Renal cortical epithelial cell (primary cell): ENCODE measurements at regions not wholly inside any gene's neighbourhood (a gene's known extent, or its start where the extent isn't known, plus 50 kb on each side); places are given as distances from the start of the nearest gene placed in this dataset.
"Not testable (repeated sequence)": the region's sequence is repeated elsewhere in the genome, so short reads cannot be mapped to it uniquely, and the experiment has no call there.

Source experiments
- DNase-seq: peaks from one replicate; pipeline ENCODE4 v3.0.0-alpha.2; 2011; ENCODE audit warnings: low read depth

DNA sequence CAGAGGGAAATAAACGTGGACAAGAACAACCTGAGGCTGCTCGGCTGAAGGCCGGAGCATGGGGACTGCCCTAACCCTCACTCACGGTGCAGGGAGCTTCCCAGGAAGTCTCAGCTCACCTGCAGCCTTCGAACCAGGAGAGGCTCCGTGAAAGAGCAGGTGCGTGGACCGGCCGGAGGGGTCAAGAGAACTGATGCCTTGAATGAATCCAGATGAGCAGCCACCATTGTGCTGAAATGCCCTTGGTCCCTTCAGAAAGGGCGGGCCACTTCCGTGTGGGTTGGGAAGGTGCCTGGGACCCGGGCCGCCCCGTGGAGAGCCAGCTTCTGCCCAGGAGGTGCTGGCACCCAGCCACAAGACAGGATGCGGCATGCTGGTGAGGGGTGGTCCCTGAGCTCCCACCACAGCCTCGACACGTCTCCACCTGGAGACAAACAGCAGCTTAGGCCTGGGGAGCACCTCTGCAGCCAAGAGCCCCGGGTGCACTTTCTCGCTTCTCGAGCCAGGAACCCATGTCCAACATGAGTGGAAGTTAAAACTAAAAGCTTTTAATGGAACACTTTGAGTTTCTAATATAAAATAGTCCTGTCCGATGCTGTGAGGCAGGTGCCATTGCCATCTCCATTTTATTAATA, 83.5 kb downstream of the TTLL2 start:
- no peak for DNase-seq

DNA sequence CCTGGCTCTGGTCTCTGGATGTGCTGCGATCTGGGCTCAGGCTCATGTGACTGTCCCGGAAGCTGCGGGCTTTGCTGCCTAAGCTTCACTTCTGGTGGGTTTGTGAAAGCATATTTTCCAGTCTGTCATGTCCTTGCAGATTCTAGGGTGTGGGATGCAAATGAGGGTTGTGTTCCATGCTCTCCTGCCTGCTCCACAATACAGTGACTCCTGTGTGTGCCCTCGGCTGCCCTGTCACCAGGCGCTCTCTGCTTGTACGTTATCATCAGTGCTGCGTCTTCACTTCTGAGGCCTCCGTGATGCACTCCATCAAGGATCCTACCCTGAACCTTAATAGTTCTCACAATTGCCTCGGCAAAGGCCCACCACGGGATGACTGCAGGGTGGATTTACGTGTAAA, 84.2 kb downstream of the TTLL2 start:
- DNase-seq, result no peak

GRCh38 chr6:167409694-167410093, 84.8 kb downstream of the TTLL2 start:
- no peak for DNase-seq

DNA sequence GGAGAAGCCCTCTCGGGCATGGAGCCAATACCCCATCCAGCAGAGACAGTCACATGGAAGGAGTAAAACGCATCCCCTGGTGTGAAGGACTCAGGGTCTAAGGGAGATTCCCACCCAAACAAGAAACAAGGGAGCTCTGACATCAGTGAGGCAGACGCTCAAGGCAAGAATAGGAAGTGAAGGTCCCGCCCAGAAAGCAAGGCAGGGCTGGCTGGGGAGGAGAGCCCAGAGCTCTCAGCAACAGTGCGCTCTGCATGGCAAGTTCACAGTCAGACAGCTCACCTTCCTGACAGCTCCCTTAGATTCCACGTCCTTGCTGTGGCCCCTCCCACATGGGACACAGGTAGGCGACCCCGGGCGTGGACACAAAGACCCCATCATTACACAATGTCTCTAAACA, 85.6 kb downstream of the TTLL2 start:
- DNase-seq, result no peak

GRCh38 chr6:167412506-167412905, 87.6 kb downstream of the TTLL2 start:
- DNase-seq, result no peak

- DNase-seq, result no peak
Measured at GRCh38 chr6:167415441-167415961, 90.6 kb downstream of the TTLL2 start.

- DNase-seq, result no peak
Measured at GRCh38 chr6:167416676-167417430, 92.0 kb downstream of the TTLL2 start.

GRCh38 chr6:167420177-167420576, 95.3 kb downstream of the TTLL2 start:
- no peak for DNase-seq

- DNase-seq, result no peak
Measured at GRCh38 chr6:167420858-167421766, 96.2 kb downstream of the TTLL2 start.

GRCh38 chr6:167421944-167422343, 97.1 kb downstream of the TTLL2 start:
- not testable (repeated sequence) for DNase-seq

GRCh38 chr6:167422934-167423333, 98.0 kb downstream of the TTLL2 start:
- no peak for DNase-seq

- no peak for DNase-seq
Measured at GRCh38 chr6:167424060-167424673, 99.3 kb downstream of the TTLL2 start.

- no peak for DNase-seq
Measured at GRCh38 chr6:167424700-167425099, 99.8 kb downstream of the TTLL2 start.

DNA sequence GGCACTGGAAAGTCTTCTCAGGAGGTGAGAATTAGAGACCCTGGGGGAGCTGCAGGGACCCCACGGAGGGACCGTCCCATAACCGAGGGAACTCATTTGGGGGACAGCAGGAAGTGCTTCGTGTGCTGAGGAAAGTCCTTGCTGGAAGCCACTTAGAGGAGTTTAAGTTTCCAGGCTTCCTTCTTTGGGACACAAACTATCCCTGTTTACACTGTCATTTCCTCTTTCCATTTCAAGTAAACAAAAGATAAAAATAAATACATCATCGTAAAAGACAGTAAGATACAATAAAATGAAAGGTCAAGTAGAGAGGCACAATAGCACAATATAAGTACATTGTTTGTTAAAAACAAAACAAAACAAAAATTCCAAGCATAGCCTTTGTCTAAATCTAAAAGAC, 101.2 kb downstream of the TTLL2 start:
- DNase-seq, result no peak

- no peak for DNase-seq
Measured at GRCh38 chr6:167426651-167427050, 101.8 kb downstream of the TTLL2 start.

DNA sequence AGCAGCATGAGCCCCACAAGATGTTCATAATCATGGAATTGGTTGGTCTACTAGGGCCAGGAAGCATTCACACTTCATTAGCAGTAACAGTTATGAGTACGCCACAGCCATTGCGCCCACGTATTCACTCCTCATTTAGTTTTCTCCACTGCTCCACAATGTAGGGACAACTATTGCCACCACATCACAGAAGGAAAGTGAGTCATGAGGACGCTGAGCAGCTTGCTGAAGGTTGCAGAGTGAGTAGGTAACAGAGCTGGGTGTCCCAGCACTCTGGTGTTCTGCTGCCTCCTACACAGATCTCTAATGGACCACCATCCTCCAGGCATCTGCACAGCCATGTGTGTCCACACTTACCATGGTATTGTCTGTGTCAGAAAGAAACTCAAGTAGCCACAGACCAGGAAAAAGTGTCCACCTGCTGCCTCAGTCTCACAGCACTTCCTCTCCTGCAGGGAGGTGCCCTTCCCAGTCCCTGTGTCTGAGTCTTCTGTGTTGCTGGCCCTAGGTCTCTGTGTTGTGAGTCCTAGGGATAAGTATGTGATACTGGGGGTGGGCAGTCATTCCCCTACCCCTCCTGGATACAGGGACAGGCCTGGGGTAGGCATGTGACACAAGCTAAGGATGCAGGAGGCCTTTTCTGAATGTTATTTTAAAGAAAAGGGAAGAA, 103.9 kb downstream of the TTLL2 start:
- DNase-seq, result no peak

GRCh38 chr6:167429353-167429752, 104.5 kb downstream of the TTLL2 start:
- no peak for DNase-seq

DNA sequence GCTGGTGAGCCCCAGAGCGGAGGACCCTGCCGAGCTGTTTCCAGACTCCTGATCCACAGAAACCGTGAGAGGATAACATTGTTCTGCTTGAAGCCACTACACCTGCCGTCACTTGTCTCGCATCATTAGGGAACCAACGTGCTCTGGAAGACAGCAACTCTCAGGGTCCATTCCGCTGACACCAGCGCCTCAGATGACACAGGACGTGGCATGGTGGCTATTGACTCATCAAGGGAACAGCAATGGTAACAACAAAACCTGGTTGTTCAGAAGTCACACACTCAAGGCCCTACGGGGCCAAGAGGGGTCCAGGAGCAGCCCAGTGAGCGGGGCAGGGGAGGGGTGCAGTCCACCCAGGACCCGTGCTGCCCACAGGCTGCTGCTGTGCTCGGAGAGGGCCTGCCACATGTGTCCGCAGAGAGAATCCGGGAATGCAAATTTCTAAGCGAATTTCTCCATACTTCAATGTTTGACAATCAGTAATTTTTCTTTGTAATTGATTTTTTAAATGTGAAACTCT, 110.4 kb downstream of the TTLL2 start:
- no peak for DNase-seq

DNA sequence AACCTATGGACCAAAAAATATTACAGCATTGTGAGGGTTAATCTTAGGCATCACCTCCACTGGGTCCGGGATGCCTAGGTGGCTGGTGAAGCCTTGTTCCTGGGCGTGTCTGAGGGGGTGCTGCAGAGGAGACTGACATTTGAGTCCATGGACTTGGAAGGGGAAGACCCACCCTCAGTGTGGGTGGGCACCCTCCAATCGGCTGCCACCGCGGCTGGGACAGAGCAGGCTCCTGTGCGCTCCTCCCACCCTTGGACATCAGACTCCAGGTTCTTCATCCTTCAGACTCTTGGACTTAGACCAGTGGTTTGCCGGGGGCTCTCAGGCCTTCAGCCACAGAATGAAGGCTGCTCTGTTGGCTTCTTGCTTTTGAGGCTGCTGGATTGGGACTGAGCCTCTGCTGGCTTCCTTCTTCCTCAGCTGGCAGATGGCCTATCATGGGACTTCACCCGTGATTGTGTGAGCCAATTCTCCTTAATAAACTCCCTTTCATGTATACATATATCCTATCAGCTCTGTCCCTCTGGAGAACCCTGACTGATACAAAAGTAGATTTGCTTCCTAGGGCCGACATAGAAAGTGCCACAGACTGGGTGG, 113.1 kb downstream of the TTLL2 start:
- DNase-seq, result no peak

- DNase-seq, result no peak
Measured at GRCh38 chr6:167441715-167442206, 116.9 kb downstream of the TTLL2 start.
